ENCODE measurements at regions not wholly inside any gene's neighbourhood (a gene's known extent, or its start where the extent isn't known, plus 50 kb on each side); places are given as distances from the start of the nearest gene placed in this dataset.

GRCh38 chr14:84399296-84399910, 1130.5 kb upstream of the FLRT2 start:
- no peak for TF ChIP-seq CTCF (IDR thresholded peaks at IDR 0.05; ENCODE audit: borderline replicate concordance, control extremely low read depth, extremely low read depth, insufficient read depth, missing control alignments)
- in situ Hi-C loops (cut with MboI; ENCODE audit: low sequenced_read_pairs, unreplicated experiment), result no loop called here
- DNase-seq (ENCODE audit: low spot score), result no peak

- no peak for TF ChIP-seq CTCF (IDR thresholded peaks at IDR 0.05; ENCODE audit: borderline replicate concordance, control extremely low read depth, extremely low read depth, insufficient read depth, missing control alignments)
- no peak for DNase-seq (ENCODE audit: low spot score)
- in situ Hi-C loops (cut with MboI; ENCODE audit: low sequenced_read_pairs, unreplicated experiment), result no loop called here
Observed at GRCh38 chr14:84401631-84402030, 1128.3 kb upstream of the FLRT2 start.

DNA sequence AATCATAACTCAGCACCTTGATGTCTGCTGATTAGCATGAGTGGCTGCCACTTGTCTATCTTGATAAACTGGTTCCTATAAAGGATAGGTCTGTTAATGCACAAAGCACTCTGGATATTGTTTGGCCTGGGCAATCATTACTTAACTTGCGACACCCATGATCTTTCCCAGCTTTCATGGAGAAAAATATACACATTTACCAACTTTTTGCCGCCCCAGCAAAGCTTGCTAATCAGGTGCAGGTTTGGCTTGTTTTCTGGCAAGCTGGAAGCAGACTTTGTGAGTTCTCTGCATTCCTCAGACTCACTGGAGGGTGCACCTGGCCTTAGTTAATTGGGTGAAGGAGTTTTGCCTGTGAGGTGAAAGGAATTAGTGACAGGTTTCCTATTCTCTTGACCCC, 1126.4 kb upstream of the FLRT2 start:
- TF ChIP-seq CTCF (IDR thresholded peaks at IDR 0.05; ENCODE audit: borderline replicate concordance, control extremely low read depth, extremely low read depth, insufficient read depth, missing control alignments), result no peak
- in situ Hi-C loops (cut with MboI; ENCODE audit: low sequenced_read_pairs, unreplicated experiment), result no loop called here
- no peak for DNase-seq (ENCODE audit: low spot score)

DNA sequence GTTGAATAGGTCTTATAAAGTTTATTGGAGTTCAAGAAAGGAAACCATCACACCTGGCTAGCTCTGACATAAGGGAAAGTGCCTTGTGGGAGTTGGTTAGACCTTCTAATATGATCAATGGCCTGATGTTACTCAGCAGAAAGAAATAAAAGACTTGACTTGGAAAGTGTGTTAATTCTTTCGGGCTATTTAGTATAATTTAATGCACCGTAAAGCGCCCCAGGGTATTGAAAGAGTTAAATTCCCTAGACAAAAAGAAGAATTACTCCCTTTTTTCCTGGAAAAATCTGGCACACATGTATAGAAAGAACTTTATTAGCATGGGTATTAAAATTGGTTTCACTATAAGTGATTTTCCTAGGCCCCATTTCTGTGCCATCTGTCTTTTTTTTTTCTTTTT, 1125.7 kb upstream of the FLRT2 start:
- no peak for DNase-seq (ENCODE audit: low spot score)
- no peak for TF ChIP-seq CTCF (IDR thresholded peaks at IDR 0.05; ENCODE audit: borderline replicate concordance, control extremely low read depth, extremely low read depth, insufficient read depth, missing control alignments)
- in situ Hi-C loops (cut with MboI; ENCODE audit: low sequenced_read_pairs, unreplicated experiment), result no loop called here

GRCh38 chr14:84409435-84409834, 1120.5 kb upstream of the FLRT2 start:
- DNase-seq (ENCODE audit: low spot score), result no peak
- in situ Hi-C loops (cut with MboI; ENCODE audit: low sequenced_read_pairs, unreplicated experiment), result no loop called here
- TF ChIP-seq CTCF (IDR thresholded peaks at IDR 0.05; ENCODE audit: borderline replicate concordance, control extremely low read depth, extremely low read depth, insufficient read depth, missing control alignments), result no peak

- no peak for DNase-seq (ENCODE audit: low spot score)
- in situ Hi-C loops (cut with MboI; ENCODE audit: low sequenced_read_pairs, unreplicated experiment), result no loop called here
- no peak for TF ChIP-seq CTCF (IDR thresholded peaks at IDR 0.05; ENCODE audit: borderline replicate concordance, control extremely low read depth, extremely low read depth, insufficient read depth, missing control alignments)
Observed at GRCh38 chr14:84410344-84410743, 1119.6 kb upstream of the FLRT2 start.

Measured in GM13976 (cell line).